G401.6 (cell line): ENCODE measurements at regions not wholly inside any gene's neighbourhood (a gene's known extent, or its start where the extent isn't known, plus 50 kb on each side); places are given as distances from the start of the nearest gene placed in this dataset.
A peak's percentile ranks its signal among the peaks of the same experiment; 100 is the strongest.

ENCODE experiments used
- FAIRE-seq: peaks from 2 replicates; lab custom pipeline; 2012; peaks lifted over from hg19 to GRCh38; lab: Jason Lieb, UNC

GRCh38 chr2:149738767-149739166 lies 151.2 kb upstream of the MMADHC start:
- no peak for FAIRE-seq

GRCh38 chr2:149737896-149738295 lies 150.3 kb upstream of the MMADHC start:
- no peak for FAIRE-seq

- FAIRE-seq, result no peak
These were observed 147.8 kb upstream of the MMADHC start for GRCh38 chr2:149735237-149735958.

GRCh38 chr2:149733936-149734685 lies 146.5 kb upstream of the MMADHC start:
- no peak for FAIRE-seq

GRCh38 chr2:149732730-149733290 lies 145.2 kb upstream of the MMADHC start:
- FAIRE-seq, result no peak

GRCh38 chr2:149732001-149732685 lies 144.6 kb upstream of the MMADHC start:
- peak; percentile 100 for FAIRE-seq

GRCh38 chr2:149731079-149731478 lies 143.5 kb upstream of the MMADHC start:
- FAIRE-seq, result peak; percentile 45

GRCh38 chr2:149729586-149729985 lies 142.0 kb upstream of the MMADHC start:
- FAIRE-seq, result peak; percentile 100

GRCh38 chr2:149727927-149728326 lies 140.4 kb upstream of the MMADHC start:
- no peak for FAIRE-seq

- peak; percentile 99 for FAIRE-seq
These were observed 137.7 kb upstream of the MMADHC start for GRCh38 chr2:149725234-149725633.

- no peak for FAIRE-seq
These were observed 136.5 kb upstream of the MMADHC start for GRCh38 chr2:149724091-149724490.

GRCh38 chr2:149720615-149721014 lies 133.0 kb upstream of the MMADHC start:
- no peak for FAIRE-seq

- no peak for FAIRE-seq
These were observed 132.1 kb upstream of the MMADHC start for GRCh38 chr2:149719695-149720094.

- FAIRE-seq, result peak; percentile 100
These were observed 129.1 kb upstream of the MMADHC start for GRCh38 chr2:149716687-149717086.

GRCh38 chr2:149715894-149716293 lies 128.3 kb upstream of the MMADHC start:
- FAIRE-seq, result no peak

- FAIRE-seq, result no peak
These were observed 127.5 kb upstream of the MMADHC start for GRCh38 chr2:149715005-149715592.

GRCh38 chr2:149709496-149710263 lies 122.1 kb upstream of the MMADHC start:
- peak; percentile 73 for FAIRE-seq

GRCh38 chr2:149703281-149703680 lies 115.7 kb upstream of the MMADHC start:
- no peak for FAIRE-seq

GRCh38 chr2:149702571-149702970 lies 115.0 kb upstream of the MMADHC start:
- no peak for FAIRE-seq

GRCh38 chr2:149701241-149701640 lies 113.7 kb upstream of the MMADHC start:
- peak; percentile 46 for FAIRE-seq

- peak; percentile 99 for FAIRE-seq
These were observed 105.4 kb upstream of the MMADHC start for GRCh38 chr2:149692961-149693396.

- FAIRE-seq, result peak; percentile 25
These were observed 103.2 kb upstream of the MMADHC start for GRCh38 chr2:149690825-149691224.
